ENCODE measurements at regions not wholly inside any gene's neighbourhood (a gene's known extent, or its start where the extent isn't known, plus 50 kb on each side); places are given as distances from the start of the nearest gene placed in this dataset.

GRCh38 chr5:2027790-2028189, 145.1 kb upstream of the IRX4 start:
- WGBS, 3 donors = 89 to 95% (median 91%) methylated on average over 2 of the region's 2 CpGs

GRCh38 chr5:2024986-2025721, 142.4 kb upstream of the IRX4 start:
- 70 to 84% (median 71%) methylated on average over 13 of the region's 13 CpGs for WGBS, 3 donors
- Histone ChIP-seq H3K9me3 (no peaks in the 10 kb centered on the region), H3K27me3 (no peaks in the 10 kb centered on the region), H3K4me1 (ENCODE audit: insufficient read depth) (no peaks in the 10 kb centered on the region), H3K4me3 (no peak overlapping the region), H3K36me3 (no peaks in the 10 kb centered on the region), H3K27ac (no peak overlapping the region)
- no peak for DNase-seq
- TF ChIP-seq EP300 (IDR thresholded peaks at IDR 0.05) (no peak), CTCF (IDR thresholded peaks at IDR 0.05) (no peak), POLR2A (IDR thresholded peaks at IDR 0.05) (no peak)
- intact Hi-C loops (cut with DNase I) = loop anchor here in 1 of 4 donors (10.0 kb wide), 1 partner anchor 590 kb away; no protein-coding TSS in a partner anchor

More at GRCh38 chr5:2027790-2028189, 145.1 kb upstream of the IRX4 start:
- intact Hi-C loops (cut with DNase I) = loop anchor here in 1 of 4 donors (10.0 kb wide), 1 partner anchor 593 kb away; no protein-coding TSS in a partner anchor
- no peak for DNase-seq
- Histone ChIP-seq H3K4me3 (no peak overlapping the region), H3K4me1 (ENCODE audit: insufficient read depth) (no peaks in the 10 kb centered on the region), H3K27ac (no peak overlapping the region), H3K27me3 (no peaks in the 10 kb centered on the region), H3K36me3 (no peaks in the 10 kb centered on the region), H3K9me3 (no peaks in the 10 kb centered on the region)
- no peak for TF ChIP-seq POLR2A (IDR thresholded peaks at IDR 0.05)
- no peak for TF ChIP-seq CTCF (IDR thresholded peaks at IDR 0.05)
- TF ChIP-seq EP300 (IDR thresholded peaks at IDR 0.05) = no peak

GRCh38 chr5:2023196-2023595, 140.5 kb upstream of the IRX4 start:
- intact Hi-C loops (cut with DNase I) = loop anchor here in 1 of 4 donors (10.0 kb wide), 1 partner anchor 588 kb away; no protein-coding TSS in a partner anchor
- Histone ChIP-seq H3K27me3 (no peaks in the 10 kb centered on the region), H3K27ac (no peak overlapping the region), H3K9me3 (no peaks in the 10 kb centered on the region), H3K4me3 (no peak overlapping the region), H3K36me3 (no peaks in the 10 kb centered on the region), H3K4me1 (ENCODE audit: insufficient read depth) (no peaks in the 10 kb centered on the region)
- WGBS, 3 donors = 51 to 72% (median 51%) methylated on average over 3 of the region's 3 CpGs
- TF ChIP-seq CTCF (IDR thresholded peaks at IDR 0.05) (no peak), POLR2A (IDR thresholded peaks at IDR 0.05) (no peak), EP300 (IDR thresholded peaks at IDR 0.05) (no peak)
- no peak for DNase-seq

- TF ChIP-seq CTCF (IDR thresholded peaks at IDR 0.05) (no peak), EP300 (IDR thresholded peaks at IDR 0.05) (no peak), POLR2A (IDR thresholded peaks at IDR 0.05) (no peak)
- no peak for DNase-seq
- H3K9me3 ChIP-seq = no peaks in the 10 kb centered on the region
- no peaks in the 10 kb centered on the region for H3K4me1 ChIP-seq (ENCODE audit: insufficient read depth)
- H3K27me3 ChIP-seq = no peaks in the 10 kb centered on the region
- H3K27ac ChIP-seq = no peak overlapping the region
- intact Hi-C loops (cut with DNase I) = loop anchor here in 1 of 4 donors (10.0 kb wide), 1 partner anchor 588 kb away; no protein-coding TSS in a partner anchor
- no peaks in the 10 kb centered on the region for H3K36me3 ChIP-seq
- H3K4me3 ChIP-seq = no peak overlapping the region
- 81 to 83% (median 83%) methylated on average over 5 of the region's 5 CpGs for WGBS, 3 donors
Observed at GRCh38 chr5:2022436-2022835, 139.7 kb upstream of the IRX4 start.

All from ovary (tissue), 7 donors.